B cell (primary cell): ENCODE measurements at regions not wholly inside any gene's neighbourhood (a gene's known extent, or its start where the extent isn't known, plus 50 kb on each side); places are given as distances from the start of the nearest gene placed in this dataset.

ENCODE experiments used
- CTCF ChIP-seq: fragments of 200-600 bp; IDR thresholded peaks from one replicate; pipeline ENCODE4 v1.8.0; 2022; ENCODE audit warnings: antibody characterized with exemption, mild to moderate bottlenecking
- EZH2 ChIP-seq: IDR thresholded peaks from 2 replicates; pipeline ENCODE4 v1.6.1; 2012; ENCODE audit warnings: borderline replicate concordance, low read depth, mild to moderate bottlenecking, moderate library complexity, low read length; ENCODE audit not compliant: insufficient read depth, poor library complexity, severe bottlenecking

- TF ChIP-seq CTCF: no peak
- TF ChIP-seq EZH2: no peak
These were observed 1155.5 kb upstream of the PABPC4L start for GRCh38 chr4:135357091-135357490.
